ENCODE measurements at regions not wholly inside any gene's neighbourhood (a gene's known extent, or its start where the extent isn't known, plus 50 kb on each side); places are given as distances from the start of the nearest gene placed in this dataset.

- Histone ChIP-seq H3K4me3 (ENCODE audit: low read length) (no peak overlapping the region), H3K27me3 (ENCODE audit: control insufficient read depth, insufficient read depth, low read length) (no peaks in the 10 kb centered on the region), H3K4me1 (ENCODE audit: control insufficient read depth, insufficient read depth, low read length) (no peaks in the 10 kb centered on the region), H3K27ac (ENCODE audit: low read depth, low read length) (no peak overlapping the region), H3K36me3 (ENCODE audit: control insufficient read depth, insufficient read depth, low read length) (no peaks in the 10 kb centered on the region), H3K9ac (ENCODE audit: low read length) (no peak overlapping the region)
Observed at GRCh38 chr10:6635784-6636183, 55.7 kb upstream of the PRKCQ start.

All from rectal smooth muscle tissue (tissue), 1 donor.